Fibroblast of lung (primary cell): ENCODE measurements at regions not wholly inside any gene's neighbourhood (a gene's known extent, or its start where the extent isn't known, plus 50 kb on each side); places are given as distances from the start of the nearest gene placed in this dataset.

Experiments used
- CTCF ChIP-seq, 2 donors: IDR thresholded peaks in 1 of 2; conservative IDR thresholded peaks in 1 of 2; 1 replicate in 1 of 2; 2 replicates in 1 of 2; pipeline ENCODE4 v1.5.1; 2011 to 2012; ENCODE audit warnings: low read length in 2 of 2, control low read depth in 1 of 2, inconsistent platforms in 1 of 2, low read depth in 1 of 2, mild to moderate bottlenecking in 1 of 2
- EZH2 ChIP-seq: IDR thresholded peaks from 2 replicates; pipeline ENCODE4 v1.5.1; 2012; ENCODE audit warnings: low read length, control low read depth, mild to moderate bottlenecking; ENCODE audit errors: missing control alignments

- TF ChIP-seq CTCF (conservative IDR thresholded peaks at IDR 0.05 in 1 of 2, IDR thresholded peaks at IDR 0.05 in 1 of 2; ENCODE audit: low read depth in 1 of 2, low read length in 2 of 2): no peak
- TF ChIP-seq EZH2: no peak
Observed at GRCh38 chrX:5771441-5771840, 457.2 kb downstream of the NLGN4X start.
